SU-DHL-6 (cell line): ENCODE measurements at regions not wholly inside any gene's neighbourhood (a gene's known extent, or its start where the extent isn't known, plus 50 kb on each side); places are given as distances from the start of the nearest gene placed in this dataset.

ENCODE experiments used
- CTCF ChIP-seq: fragments of 200-600 bp; sonication (generic); IDR thresholded peaks from one replicate; pipeline ENCODE4 v1.5.1; 2017; ENCODE audit warnings: antibody characterized with exemption, mild to moderate bottlenecking, low read length, moderate library complexity; ENCODE audit not compliant: insufficient read depth, poor library complexity, severe bottlenecking
- EZH2phosphoT487 ChIP-seq: fragments of 200-600 bp; sonication (generic), shearing (Covaris generic); conservative IDR thresholded peaks from 2 replicates; pipeline ENCODE4 v1.6.1; 2018; ENCODE audit warnings: mild to moderate bottlenecking, antibody characterized with exemption, low read length, moderate library complexity, mixed read lengths

DNA sequence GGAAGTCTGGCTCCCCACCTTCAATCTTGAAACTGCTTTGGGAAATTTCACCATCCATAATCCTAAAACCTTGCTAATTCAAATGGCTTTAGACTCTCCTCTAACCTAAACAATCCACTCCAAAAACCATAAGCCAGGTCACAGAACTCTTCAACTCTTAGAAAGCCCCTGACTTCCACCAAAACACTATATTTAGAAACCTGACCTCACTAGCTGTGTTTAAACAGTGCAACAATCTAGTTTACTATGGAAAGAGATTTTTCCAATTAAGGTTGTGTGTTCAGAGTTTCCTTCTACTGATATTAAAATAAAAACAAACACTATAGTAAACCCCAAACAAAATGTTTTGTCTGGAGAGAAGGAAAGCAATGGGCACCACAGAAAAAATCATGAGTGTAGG is 308.1 kb downstream of the OSR1 start:
- TF ChIP-seq CTCF = no peak
- no peak for TF ChIP-seq EZH2phosphoT487
